Thoracic aorta (tissue), 2 donors: ENCODE measurements at regions not wholly inside any gene's neighbourhood (a gene's known extent, or its start where the extent isn't known, plus 50 kb on each side); places are given as distances from the start of the nearest gene placed in this dataset.
A peak's percentile ranks its signal among the peaks of the same experiment; 100 is the strongest.

ENCODE experiments used
- ATAC-seq: fragments of 150-250 bp; one replicate; pipeline ENCODE4 v1.8.0; 2017; ENCODE audit warnings: low read depth; ENCODE audit not compliant: insufficient number of reproducible peaks, low FRiP score
- DNase-seq: peaks from one replicate; pipeline ENCODE4 v3.0.0-alpha.2; 2020; ENCODE audit warnings: low spot score
- H3K27ac ChIP-seq, 2 donors: fragments of 200-600 bp; sonication (generic); 1 replicate in 1 of 2; 2 replicates in 1 of 2; pipeline ENCODE4 v1.5.1; 2016; ENCODE audit warnings: mild to moderate bottlenecking in 2 of 2, moderate library complexity in 2 of 2
- H3K27me3 ChIP-seq: fragments of 200-600 bp; sonication (generic); replicated peaks from 2 replicates; pipeline ENCODE4 v1.6.0; 2016; ENCODE audit warnings: mild to moderate bottlenecking; ENCODE audit not compliant: insufficient read depth
- H3K36me3 ChIP-seq: fragments of 200-600 bp; sonication (generic); one replicate; pipeline ENCODE4 v1.5.1; 2016
- H3K4me1 ChIP-seq, 2 donors: fragments of 200-600 bp; sonication (generic); 1 replicate in 1 of 2; 2 replicates in 1 of 2; pipeline versions ENCODE4 v1.5.1 to v1.6.0; 2016; ENCODE audit warnings: low read depth in 2 of 2, mild to moderate bottlenecking in 1 of 2; ENCODE audit not compliant: control insufficient read depth in 1 of 2
- H3K4me3 ChIP-seq: fragments of 200-600 bp; sonication (generic); 2 replicates; pipeline ENCODE4 v1.5.1; 2016; ENCODE audit warnings: mild to moderate bottlenecking
- H3K9me3 ChIP-seq: fragments of 200-600 bp; sonication (generic); 2 replicates; pipeline ENCODE4 v1.5.1; 2016
- TF ChIP-seq, protein P1 (sequence below): fragments of 200-600 bp; sonication (generic); IDR thresholded peaks from one replicate; pipeline ENCODE4 v1.5.1; 2019; ENCODE audit warnings: antibody characterized with exemption

DNA sequence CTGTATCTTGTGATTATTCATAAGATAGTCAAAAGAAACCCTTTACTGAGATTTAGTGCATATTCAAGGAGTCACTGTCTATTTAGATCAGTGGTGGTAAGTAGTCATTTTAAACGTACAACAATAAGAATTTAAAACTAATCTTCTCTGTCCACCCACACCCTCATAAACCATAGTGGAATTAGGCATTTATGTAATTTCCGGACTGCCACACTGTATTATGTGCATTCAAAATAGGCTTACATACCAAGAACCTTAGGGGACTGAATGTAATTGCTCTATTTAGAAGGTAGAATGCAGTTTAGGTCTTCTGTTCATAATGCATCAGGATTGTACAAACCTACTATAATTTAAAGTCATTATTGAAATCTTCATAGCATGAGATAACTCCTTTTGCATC is 685.4 kb downstream of the TENT5A start:
- TF ChIP-seq, protein P1, sequence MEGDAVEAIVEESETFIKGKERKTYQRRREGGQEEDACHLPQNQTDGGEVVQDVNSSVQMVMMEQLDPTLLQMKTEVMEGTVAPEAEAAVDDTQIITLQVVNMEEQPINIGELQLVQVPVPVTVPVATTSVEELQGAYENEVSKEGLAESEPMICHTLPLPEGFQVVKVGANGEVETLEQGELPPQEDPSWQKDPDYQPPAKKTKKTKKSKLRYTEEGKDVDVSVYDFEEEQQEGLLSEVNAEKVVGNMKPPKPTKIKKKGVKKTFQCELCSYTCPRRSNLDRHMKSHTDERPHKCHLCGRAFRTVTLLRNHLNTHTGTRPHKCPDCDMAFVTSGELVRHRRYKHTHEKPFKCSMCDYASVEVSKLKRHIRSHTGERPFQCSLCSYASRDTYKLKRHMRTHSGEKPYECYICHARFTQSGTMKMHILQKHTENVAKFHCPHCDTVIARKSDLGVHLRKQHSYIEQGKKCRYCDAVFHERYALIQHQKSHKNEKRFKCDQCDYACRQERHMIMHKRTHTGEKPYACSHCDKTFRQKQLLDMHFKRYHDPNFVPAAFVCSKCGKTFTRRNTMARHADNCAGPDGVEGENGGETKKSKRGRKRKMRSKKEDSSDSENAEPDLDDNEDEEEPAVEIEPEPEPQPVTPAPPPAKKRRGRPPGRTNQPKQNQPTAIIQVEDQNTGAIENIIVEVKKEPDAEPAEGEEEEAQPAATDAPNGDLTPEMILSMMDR = no peak
- H3K36me3 ChIP-seq = no peaks in the 10 kb centered on the region
- H3K27ac ChIP-seq = no peak overlapping the region
- no peaks in the 10 kb centered on the region for H3K27me3 ChIP-seq
- DNase-seq (no peak), ATAC-seq (no peak)
- no peaks in the 10 kb centered on the region for H3K4me1 ChIP-seq
- H3K9me3 ChIP-seq = no peaks in the 10 kb centered on the region
- H3K4me3 ChIP-seq = no peak overlapping the region

DNA sequence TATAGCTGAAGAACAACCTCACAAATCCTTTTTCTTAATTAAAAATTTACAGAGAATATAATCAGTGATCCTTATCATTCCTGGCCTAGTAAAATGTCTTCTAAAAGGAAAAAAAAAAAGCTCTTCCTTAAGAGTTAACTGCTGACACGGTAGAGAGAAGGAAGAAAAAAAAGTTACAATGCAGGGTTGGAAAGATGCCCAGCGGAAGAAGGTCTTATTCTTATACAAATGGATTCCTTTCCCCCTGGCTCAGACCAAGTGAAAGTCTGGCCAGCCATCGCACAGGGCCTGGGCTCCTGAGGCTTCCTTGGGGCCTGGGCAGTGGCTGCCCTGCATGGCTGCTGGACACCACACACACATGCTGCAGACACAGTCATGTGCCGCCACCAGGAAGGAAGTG is 688.6 kb downstream of the TENT5A start:
- Histone ChIP-seq H3K4me1 (no peaks in the 10 kb centered on the region), H3K9me3 (no peaks in the 10 kb centered on the region), H3K27ac (no peak overlapping the region), H3K36me3 (no peaks in the 10 kb centered on the region), H3K4me3 (no peak overlapping the region), H3K27me3 (no peaks in the 10 kb centered on the region)
- ATAC-seq (no peak), DNase-seq (no peak)
- TF ChIP-seq, protein P1 = no peak

DNA sequence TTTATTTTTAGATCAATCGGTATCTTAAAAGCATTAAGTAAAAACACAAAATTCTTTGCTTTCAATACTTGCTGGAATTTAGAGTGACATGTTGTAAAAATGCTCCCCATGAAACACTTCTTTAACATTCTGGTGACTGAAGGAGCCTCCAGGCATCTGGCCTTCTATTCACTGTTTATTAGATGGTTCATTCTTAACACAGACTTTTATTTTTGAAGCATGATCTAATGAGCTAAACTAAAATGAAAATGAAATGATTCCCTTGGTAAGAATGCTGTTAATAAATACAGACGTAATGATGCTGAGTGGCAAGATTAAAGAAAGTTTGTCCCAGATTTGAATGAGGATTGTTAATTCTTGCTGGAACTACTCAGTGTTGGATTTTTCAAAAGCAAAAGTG is 698.4 kb downstream of the TENT5A start:
- ATAC-seq (no peak), DNase-seq (no peak)
- Histone ChIP-seq H3K27ac (no peak overlapping the region), H3K27me3 (no peaks in the 10 kb centered on the region), H3K9me3 (no peaks in the 10 kb centered on the region), H3K4me3 (peak overlapping the region; percentile 31), H3K4me1 (peaks cover 0 to 11% of the 10 kb centered on the region in 2 donors), H3K36me3 (no peaks in the 10 kb centered on the region)
- TF ChIP-seq, protein P1 = no peak

DNA sequence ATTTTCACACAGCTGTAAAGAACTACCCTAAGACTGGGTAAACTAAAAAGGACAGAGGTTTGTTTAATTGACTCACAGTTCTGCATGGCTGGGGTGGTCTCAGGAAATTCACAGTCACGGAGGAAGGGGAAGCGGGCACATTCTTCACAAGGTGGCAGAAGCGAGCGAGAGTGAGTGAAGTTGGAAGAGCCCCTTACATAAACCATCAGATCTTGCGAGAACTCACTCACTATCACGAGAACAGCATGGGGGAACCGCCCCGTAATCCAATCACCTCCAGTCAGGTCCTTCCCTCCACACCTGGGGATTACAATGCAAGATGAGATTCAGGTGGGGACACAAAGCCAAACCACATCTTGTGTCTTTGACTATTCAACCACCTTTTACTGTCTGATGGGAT is 700.5 kb downstream of the TENT5A start:
- TF ChIP-seq, protein P1 = no peak
- ATAC-seq (no peak), DNase-seq (no peak)
- peaks cover 0 to 11% of the 10 kb centered on the region in 2 donors for H3K4me1 ChIP-seq
- no peak overlapping the region for H3K27ac ChIP-seq
- H3K4me3 ChIP-seq = no peak overlapping the region
- no peaks in the 10 kb centered on the region for H3K36me3 ChIP-seq
- H3K9me3 ChIP-seq = no peaks in the 10 kb centered on the region
- no peaks in the 10 kb centered on the region for H3K27me3 ChIP-seq

DNA sequence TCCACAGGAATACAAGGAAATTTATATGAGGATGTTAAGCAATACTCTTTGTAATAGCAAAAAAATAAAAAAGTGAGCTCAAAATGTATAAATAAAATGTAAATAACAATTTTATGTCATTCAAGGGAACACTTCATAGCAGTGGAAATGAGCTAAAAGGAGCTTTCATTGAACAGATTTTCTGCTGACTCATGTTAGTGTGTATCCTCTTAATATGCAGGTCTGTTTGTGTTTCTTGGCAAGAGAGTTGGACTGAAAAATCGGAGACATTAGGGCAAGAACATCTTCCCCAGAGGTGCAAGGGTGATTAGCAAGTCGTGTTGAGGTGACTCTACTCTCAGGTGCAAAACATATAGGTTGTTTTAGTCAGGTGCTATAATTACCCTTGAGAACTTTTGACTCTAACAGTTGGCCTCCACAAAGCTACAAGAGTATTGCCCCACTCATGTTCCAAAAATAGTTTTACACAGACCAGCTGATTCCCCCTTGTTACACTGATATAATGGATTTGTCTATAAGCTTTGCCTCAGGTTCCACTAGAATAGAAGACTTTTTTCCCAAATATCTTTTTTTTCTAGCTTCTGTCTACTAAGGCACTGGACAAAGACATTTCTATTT is 702.9 kb downstream of the TENT5A start:
- H3K9me3 ChIP-seq = no peaks in the 10 kb centered on the region
- H3K4me1 ChIP-seq = peaks cover 0 to 9% of the 10 kb centered on the region in 2 donors
- DNase-seq (no peak), ATAC-seq (no peak)
- no peaks in the 10 kb centered on the region for H3K36me3 ChIP-seq
- TF ChIP-seq, protein P1 = no peak
- H3K27me3 ChIP-seq = no peaks in the 10 kb centered on the region
- no peak overlapping the region for H3K4me3 ChIP-seq
- no peak overlapping the region for H3K27ac ChIP-seq
